GM19452 (cell line): ENCODE measurements at regions not wholly inside any gene's neighbourhood (a gene's known extent, or its start where the extent isn't known, plus 50 kb on each side); places are given as distances from the start of the nearest gene placed in this dataset.
"Not testable (repeated sequence)": the region's sequence is repeated elsewhere in the genome, so short reads cannot be mapped to it uniquely, and the experiment has no call there.

ENCODE experiments used
- ATAC-seq: cut with Tn5 transposase; IDR thresholded peaks from one replicate; pipeline ENCODE4 v1.9.1; 2021; ENCODE audit not compliant: unreplicated experiment

- not testable (repeated sequence) for ATAC-seq
These were observed 98.7 kb upstream of the PPP1R9A start for GRCh38 chr7:94808673-94809072.

- ATAC-seq, result no peak
These were observed 96.9 kb upstream of the PPP1R9A start for GRCh38 chr7:94810496-94810895.

GRCh38 chr7:94813917-94814316 lies 93.5 kb upstream of the PPP1R9A start:
- ATAC-seq, result no peak

- ATAC-seq, result no peak
These were observed 83.4 kb upstream of the PPP1R9A start for GRCh38 chr7:94823947-94824346.

- ATAC-seq, result no peak
These were observed 77.4 kb upstream of the PPP1R9A start for GRCh38 chr7:94829987-94830386.

- ATAC-seq, result no peak
These were observed 75.3 kb upstream of the PPP1R9A start for GRCh38 chr7:94832051-94832450.

- ATAC-seq, result no peak
These were observed 73.0 kb upstream of the PPP1R9A start for GRCh38 chr7:94834359-94834758.

- ATAC-seq, result no peak
These were observed 68.7 kb upstream of the PPP1R9A start for GRCh38 chr7:94838717-94839116.

- no peak for ATAC-seq
These were observed 63.8 kb upstream of the PPP1R9A start for GRCh38 chr7:94843553-94843952.

- no peak for ATAC-seq
These were observed 58.9 kb upstream of the PPP1R9A start for GRCh38 chr7:94848531-94848930.

- ATAC-seq, result no peak
These were observed 58.3 kb upstream of the PPP1R9A start for GRCh38 chr7:94848992-94849576.

GRCh38 chr7:94849636-94850208 lies 57.7 kb upstream of the PPP1R9A start:
- no peak for ATAC-seq

- no peak for ATAC-seq
These were observed 51.8 kb upstream of the PPP1R9A start for GRCh38 chr7:94855589-94855988.

- no peak for ATAC-seq
These were observed 50.8 kb upstream of the PPP1R9A start for GRCh38 chr7:94856643-94857042.
